Mesothelial cell of epicardium (in vitro differentiated cells): ENCODE measurements at regions not wholly inside any gene's neighbourhood (a gene's known extent, or its start where the extent isn't known, plus 50 kb on each side); places are given as distances from the start of the nearest gene placed in this dataset.

Experiments used
- DNase-seq, 2 experiments: peaks; one replicate each; pipeline ENCODE4 v3.0.0; 2021; ENCODE audit warnings: low spot score in 2 of 2; ENCODE audit not compliant: unreplicated experiment in 2 of 2
- H3K27ac Mint-ChIP-seq: 2 replicates; pipeline ENCODE4 v1.8.0; 2021; ENCODE audit warnings: mixed read lengths
- H3K27me3 Mint-ChIP-seq: 2 replicates; pipeline ENCODE4 v1.8.0; 2021; ENCODE audit warnings: low read depth, mixed read lengths
- H3K36me3 Mint-ChIP-seq: 2 replicates; pipeline ENCODE4 v1.8.0; 2021; ENCODE audit warnings: mixed read lengths
- H3K4me1 Mint-ChIP-seq: 2 replicates; pipeline ENCODE4 v1.8.0; 2021; ENCODE audit warnings: mixed read lengths
- H3K4me3 Mint-ChIP-seq: 2 replicates; pipeline ENCODE4 v1.8.0; 2021; ENCODE audit warnings: mild to moderate bottlenecking, moderate library complexity, mixed read lengths
- H3K9me3 Mint-ChIP-seq: 2 replicates; pipeline ENCODE4 v1.8.0; 2021; ENCODE audit warnings: mixed read lengths
- CTCF ChIP-seq: fragments of 200-600 bp; sonication (generic); IDR thresholded peaks from one replicate; pipeline ENCODE4 v1.5.0; 2021; ENCODE audit warnings: antibody characterized with exemption; ENCODE audit not compliant: unreplicated experiment

- Mint-ChIP-seq H3K36me3 (no peaks in the 10 kb centered on the region), H3K4me3 (no peak overlapping the region), H3K27me3 (peaks cover 11% of the 10 kb centered on the region), H3K4me1 (no peaks in the 10 kb centered on the region), H3K9me3 (no peaks in the 10 kb centered on the region), H3K27ac (no peak overlapping the region)
- no peak for DNase-seq
- TF ChIP-seq CTCF = no peak
Observed at GRCh38 chr2:18096836-18097405, 218.5 kb downstream of the KCNS3 start.

- no peak for DNase-seq
- Mint-ChIP-seq H3K27me3 (peaks cover 7% of the 10 kb centered on the region), H3K27ac (no peak overlapping the region), H3K36me3 (no peaks in the 10 kb centered on the region), H3K4me1 (no peaks in the 10 kb centered on the region), H3K4me3 (no peak overlapping the region), H3K9me3 (no peaks in the 10 kb centered on the region)
- no peak for TF ChIP-seq CTCF
Observed at GRCh38 chr2:18094277-18094676, 215.8 kb downstream of the KCNS3 start.

- no peak for DNase-seq
- no peak overlapping the region for H3K27ac Mint-ChIP-seq
- H3K4me1 Mint-ChIP-seq = no peaks in the 10 kb centered on the region
- H3K27me3 Mint-ChIP-seq = peaks cover 10% of the 10 kb centered on the region
- TF ChIP-seq CTCF = no peak
- no peaks in the 10 kb centered on the region for H3K36me3 Mint-ChIP-seq
- H3K9me3 Mint-ChIP-seq = no peaks in the 10 kb centered on the region
- no peak overlapping the region for H3K4me3 Mint-ChIP-seq
Observed at GRCh38 chr2:18093196-18093595, 214.7 kb downstream of the KCNS3 start.

GRCh38 chr2:18092760-18093159, 214.3 kb downstream of the KCNS3 start:
- no peaks in the 10 kb centered on the region for H3K36me3 Mint-ChIP-seq
- DNase-seq = no peak
- peaks cover 12% of the 10 kb centered on the region for H3K27me3 Mint-ChIP-seq
- H3K4me1 Mint-ChIP-seq = no peaks in the 10 kb centered on the region
- H3K27ac Mint-ChIP-seq = no peak overlapping the region
- peaks cover 2% of the 10 kb centered on the region for H3K9me3 Mint-ChIP-seq
- no peak for TF ChIP-seq CTCF
- no peak overlapping the region for H3K4me3 Mint-ChIP-seq

GRCh38 chr2:18085593-18085992, 207.1 kb downstream of the KCNS3 start:
- H3K9me3 Mint-ChIP-seq = peaks cover 21% of the 10 kb centered on the region
- H3K27ac Mint-ChIP-seq = no peak overlapping the region
- H3K27me3 Mint-ChIP-seq = peaks cover 12% of the 10 kb centered on the region
- no peaks in the 10 kb centered on the region for H3K36me3 Mint-ChIP-seq
- no peaks in the 10 kb centered on the region for H3K4me1 Mint-ChIP-seq
- DNase-seq = no peak
- TF ChIP-seq CTCF = no peak
- H3K4me3 Mint-ChIP-seq = no peak overlapping the region

GRCh38 chr2:18084376-18084775, 205.9 kb downstream of the KCNS3 start:
- no peaks in the 10 kb centered on the region for H3K4me1 Mint-ChIP-seq
- H3K4me3 Mint-ChIP-seq = no peak overlapping the region
- no peak overlapping the region for H3K27ac Mint-ChIP-seq
- TF ChIP-seq CTCF = no peak
- no peaks in the 10 kb centered on the region for H3K36me3 Mint-ChIP-seq
- DNase-seq = no peak
- H3K27me3 Mint-ChIP-seq = peaks cover 8% of the 10 kb centered on the region
- H3K9me3 Mint-ChIP-seq = peaks cover 25% of the 10 kb centered on the region
